SKM-1 treated with dmso at 0.1 percent for 144 hours (cell line): ENCODE measurements at regions not wholly inside any gene's neighbourhood (a gene's known extent, or its start where the extent isn't known, plus 50 kb on each side); places are given as distances from the start of the nearest gene placed in this dataset.
A peak's percentile ranks its signal among the peaks of the same experiment; 100 is the strongest.

ENCODE experiments used
- DNase-seq: peaks from one replicate; lab custom pipeline; 2025; ENCODE audit not compliant: unreplicated experiment; lab: John Stamatoyannopoulos, UW

- no peak for DNase-seq
These were observed 68.1 kb upstream of the SPTBN1 start for GRCh38 chr2:54388076-54388475.

GRCh38 chr2:54392555-54393324 lies 63.4 kb upstream of the SPTBN1 start:
- DNase-seq = no peak

DNA sequence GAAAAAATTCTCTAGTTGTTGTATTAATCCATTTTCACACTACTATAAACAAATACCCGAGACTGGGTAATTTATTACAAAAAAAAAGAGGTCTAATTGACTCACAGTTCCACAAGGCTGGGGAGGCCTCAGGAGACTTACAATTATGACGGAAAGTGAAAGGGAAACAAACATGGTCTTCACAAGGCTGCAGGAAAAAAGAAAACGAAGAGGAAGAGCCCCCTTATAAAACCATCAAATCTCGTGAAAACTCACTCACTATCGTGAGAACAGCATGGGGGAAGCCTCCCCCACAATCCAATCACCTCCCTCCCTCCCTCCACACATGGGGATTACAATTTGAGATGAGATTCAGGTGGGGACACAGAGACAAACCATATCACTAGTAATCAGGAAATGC lies 61.7 kb upstream of the SPTBN1 start:
- DNase-seq = no peak

GRCh38 chr2:54396107-54396506 lies 60.0 kb upstream of the SPTBN1 start:
- no peak for DNase-seq

- DNase-seq = no peak
These were observed 59.3 kb upstream of the SPTBN1 start for GRCh38 chr2:54396798-54397197.

GRCh38 chr2:54397426-54397825 lies 58.7 kb upstream of the SPTBN1 start:
- no peak for DNase-seq

GRCh38 chr2:54401554-54401953 lies 54.6 kb upstream of the SPTBN1 start:
- DNase-seq = no peak

DNA sequence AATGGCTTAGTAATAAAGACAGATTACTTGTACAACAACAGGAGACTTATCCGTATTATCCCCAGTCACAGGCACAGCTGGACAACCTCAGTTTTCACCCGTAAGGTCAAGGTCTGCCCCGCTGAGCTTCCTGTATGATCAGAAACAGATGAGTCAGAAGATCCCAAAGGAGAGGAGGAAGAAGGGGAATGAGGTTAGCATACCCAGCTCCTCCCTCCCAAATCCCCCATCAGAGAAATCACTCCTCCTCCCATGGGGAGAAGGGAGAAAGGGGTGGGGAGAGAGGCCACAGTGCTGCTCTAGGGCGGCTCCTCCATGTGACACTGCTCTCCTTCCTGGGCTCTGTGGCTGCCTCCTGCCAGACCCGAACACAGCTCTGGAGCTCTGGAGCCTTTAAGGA lies 53.8 kb upstream of the SPTBN1 start:
- no peak for DNase-seq

DNA sequence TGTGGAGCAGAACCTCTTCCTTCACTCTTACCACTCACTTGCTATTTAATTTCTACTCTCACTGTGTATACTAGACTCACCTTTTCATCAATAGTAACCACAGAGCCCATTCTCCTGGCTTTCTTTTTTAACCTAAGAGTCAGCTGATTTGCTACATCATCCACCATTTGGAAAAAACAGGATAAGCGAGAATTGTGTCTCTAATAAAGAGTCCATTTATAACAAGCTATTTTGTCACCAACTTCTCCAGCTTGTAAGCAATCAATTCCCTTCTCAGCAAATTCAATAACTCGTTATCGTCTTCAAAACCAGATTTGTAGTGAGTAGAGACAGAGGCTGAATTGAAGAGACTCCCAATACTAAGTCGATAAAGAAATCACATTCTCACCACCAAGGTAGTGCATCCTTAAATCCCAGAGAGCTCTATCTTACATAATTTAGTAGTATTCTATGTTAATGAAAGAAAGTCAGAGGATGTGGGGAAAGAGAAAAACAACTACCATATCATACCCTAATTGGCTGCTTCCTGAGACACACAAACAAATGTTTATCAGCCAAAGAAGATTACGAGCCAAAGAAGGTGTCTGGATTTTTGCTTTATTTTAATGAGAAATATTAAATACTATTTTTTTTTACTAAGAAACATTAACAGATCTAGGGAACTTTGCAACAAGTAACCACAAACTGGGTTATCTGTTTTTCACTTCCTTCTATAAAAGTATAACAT lies 52.5 kb upstream of the SPTBN1 start:
- no peak for DNase-seq

- DNase-seq = peak; percentile 35
These were observed 51.9 kb upstream of the SPTBN1 start for GRCh38 chr2:54404270-54404669.

DNA sequence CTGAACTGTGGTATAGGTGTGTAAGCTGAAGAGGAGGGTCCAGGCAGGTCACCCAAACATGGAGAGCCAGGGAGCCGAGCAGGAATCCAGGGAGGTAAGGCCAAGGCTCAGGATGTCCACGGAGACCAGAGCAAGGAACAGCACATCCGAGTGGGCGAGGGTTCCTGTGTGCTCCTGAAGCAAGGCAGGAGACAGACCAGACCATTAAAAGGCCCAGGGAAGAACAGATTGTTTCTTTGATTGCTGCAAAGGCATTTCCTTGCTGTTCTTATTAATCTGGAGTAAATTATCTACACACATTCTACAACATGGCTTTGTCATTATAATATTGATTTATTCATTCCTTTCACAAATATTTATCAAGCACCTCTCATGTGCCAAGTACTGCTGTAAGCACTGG lies 50.1 kb upstream of the SPTBN1 start:
- DNase-seq = no peak
